Erythroblast (primary cell): ENCODE measurements at regions not wholly inside any gene's neighbourhood (a gene's known extent, or its start where the extent isn't known, plus 50 kb on each side); places are given as distances from the start of the nearest gene placed in this dataset.

Experiments used
- GATA1 ChIP-seq: IDR thresholded peaks from 2 replicates; pipeline ENCODE4 v1.6.1; 2011; ENCODE audit warnings: low read depth, mild to moderate bottlenecking, control low read depth, low read length, moderate library complexity
- POLR2A ChIP-seq: IDR thresholded peaks from 2 replicates; pipeline ENCODE4 v1.6.1; 2011; ENCODE audit warnings: mild to moderate bottlenecking, low read length

DNA sequence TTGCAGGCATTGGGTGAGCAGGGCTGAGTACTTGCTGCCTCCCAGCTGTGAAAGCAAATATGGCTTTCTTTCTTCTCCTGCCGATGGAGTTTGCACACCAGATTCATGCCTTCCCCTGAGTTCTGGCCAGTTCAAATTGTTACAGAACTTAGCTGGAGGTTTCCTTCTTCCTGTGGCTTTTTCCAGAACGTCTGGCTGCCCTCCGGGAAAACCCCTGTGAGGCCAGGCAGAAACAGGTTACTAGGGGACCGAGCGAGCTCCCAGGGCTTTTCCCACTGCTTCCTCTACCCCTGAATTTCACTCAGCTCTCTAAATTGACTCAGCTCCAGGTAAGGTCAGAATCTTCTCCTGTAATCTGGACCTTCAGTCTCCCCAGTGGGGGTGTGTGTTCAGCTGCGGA, 482.4 kb downstream of the C4orf33 start:
- TF ChIP-seq POLR2A (no peak), GATA1 (no peak)
